Natural killer cell (primary cell): ENCODE measurements at regions not wholly inside any gene's neighbourhood (a gene's known extent, or its start where the extent isn't known, plus 50 kb on each side); places are given as distances from the start of the nearest gene placed in this dataset.
"Not testable (repeated sequence)": the region's sequence is repeated elsewhere in the genome, so short reads cannot be mapped to it uniquely, and the experiment has no call there.

ENCODE experiments used
- ATAC-seq, 3 donors: fragments of 150-1000 bp in 2 of 3; fragments of 200-7000 bp in 1 of 3; cut with Tn5 transposase; 1 replicate in 1 of 3; 2 replicates in 2 of 3; pipeline ENCODE4 v1.10.0; 2021; ENCODE audit warnings: mild to moderate bottlenecking in 2 of 3, moderate library complexity in 2 of 3
- DNase-seq, 2 donors: peaks; one replicate each; pipeline versions ENCODE4 v3.0.0 to v3.0.0-alpha.2; 2013 to 2021; ENCODE audit warnings: mixed read lengths in 1 of 2
- H3K27ac ChIP-seq: one replicate; pipeline ENCODE4 v1.5.1; 2013; ENCODE audit warnings: mild to moderate bottlenecking, low read length
- H3K27me3 ChIP-seq: one replicate; pipeline ENCODE4 v1.6.1; 2013; ENCODE audit warnings: low read length; ENCODE audit not compliant: control insufficient read depth, insufficient read depth
- H3K36me3 ChIP-seq: one replicate; pipeline ENCODE4 v1.6.1; 2013; ENCODE audit warnings: low read length; ENCODE audit not compliant: control insufficient read depth, insufficient read depth
- H3K4me1 ChIP-seq: one replicate; pipeline ENCODE4 v1.6.1; 2013; ENCODE audit warnings: low read length; ENCODE audit not compliant: control insufficient read depth, insufficient read depth
- H3K4me3 ChIP-seq: one replicate; pipeline ENCODE4 v1.5.1; 2013; ENCODE audit warnings: low read length
- H3K9me3 ChIP-seq: one replicate; pipeline ENCODE4 v1.6.1; 2013; ENCODE audit warnings: low read length; ENCODE audit not compliant: control insufficient read depth, insufficient read depth
- H3K27ac Mint-ChIP-seq, 2 donors: one replicate each; pipeline ENCODE4 v1.8.0; 2022; ENCODE audit warnings: mild to moderate bottlenecking in 2 of 2, mixed read lengths in 2 of 2, moderate library complexity in 1 of 2
- H3K27me3 Mint-ChIP-seq, 2 donors: one replicate each; pipeline ENCODE4 v1.8.0; 2022; ENCODE audit warnings: low read depth in 2 of 2, mixed read lengths in 2 of 2
- H3K36me3 Mint-ChIP-seq: one replicate; pipeline ENCODE4 v1.8.0; 2022; ENCODE audit warnings: mixed read lengths
- H3K4me1 Mint-ChIP-seq, 2 donors: one replicate each; pipeline ENCODE4 v1.8.0; 2022; ENCODE audit warnings: mixed read lengths in 2 of 2
- H3K4me3 Mint-ChIP-seq: one replicate; pipeline ENCODE4 v1.8.0; 2022; ENCODE audit warnings: mild to moderate bottlenecking, moderate library complexity, mixed read lengths
- H3K9me3 Mint-ChIP-seq, 2 donors: one replicate each; pipeline ENCODE4 v1.8.0; 2022; ENCODE audit warnings: mixed read lengths in 2 of 2
- CTCF ChIP-seq: fragments of 200-600 bp; IDR thresholded peaks from one replicate; pipeline ENCODE4 v1.8.0; 2022; ENCODE audit warnings: antibody characterized with exemption
- WGBS: methylation state at CpG from one replicate; pipeline ENCODE4 v1.1.7; 2013; ENCODE audit warnings: missing lambda C conversion rate; ENCODE audit not compliant: insufficient coverage; 5-methylcytosine and 5-hydroxymethylcytosine counted together
- intact Hi-C: fragments of 100-400 bp; cut with micrococcal nuclease; formaldehyde crosslinking; loops from one replicate; pipeline ENCODE4 v1.14.2; 2022

GRCh38 chr11:82521427-82521826 lies 212.2 kb downstream of the FAM181B start:
- H3K27ac ChIP-seq = no peak overlapping the region
- Mint-ChIP-seq H3K27me3 (no peaks in the 10 kb centered on the region), H3K4me3 (no peak overlapping the region), H3K9me3 (peaks cover 14 to 16% of the 10 kb centered on the region in 2 donors), H3K27ac (no peak overlapping the region), H3K36me3 (peaks cover 5% of the 10 kb centered on the region), H3K4me1 (no peaks in the 10 kb centered on the region)
- no peaks in the 10 kb centered on the region for H3K27me3 ChIP-seq
- WGBS = 0% methylated on average over 3 of the region's 3 CpGs
- no peaks in the 10 kb centered on the region for H3K36me3 ChIP-seq
- ATAC-seq (no peak), DNase-seq (no peak)
- H3K4me3 ChIP-seq = no peak overlapping the region
- no peaks in the 10 kb centered on the region for H3K9me3 ChIP-seq
- no peaks in the 10 kb centered on the region for H3K4me1 ChIP-seq
- intact Hi-C loops = no loop called here
- TF ChIP-seq CTCF = no peak

GRCh38 chr11:82507288-82507687 lies 226.4 kb downstream of the FAM181B start:
- ATAC-seq = no peak
- Mint-ChIP-seq H3K4me3 (no peak overlapping the region), H3K9me3 (peaks cover 4 to 7% of the 10 kb centered on the region in 2 donors), H3K27ac (no peak overlapping the region), H3K4me1 (no peaks in the 10 kb centered on the region), H3K36me3 (no peaks in the 10 kb centered on the region), H3K27me3 (no peaks in the 10 kb centered on the region)
- intact Hi-C loops = no loop called here
- no peak overlapping the region for H3K4me3 ChIP-seq
- H3K27ac ChIP-seq = no peak overlapping the region
- DNase-seq = no peak
- no peaks in the 10 kb centered on the region for H3K4me1 ChIP-seq
- no peaks in the 10 kb centered on the region for H3K36me3 ChIP-seq
- 67% methylated on average over 4 of the region's 6 CpGs for WGBS
- H3K9me3 ChIP-seq = peaks cover 3% of the 10 kb centered on the region
- no peak for TF ChIP-seq CTCF
- H3K27me3 ChIP-seq = no peaks in the 10 kb centered on the region

GRCh38 chr11:82505379-82505778 lies 228.3 kb downstream of the FAM181B start:
- WGBS = 39% methylated on average over 2 of the region's 3 CpGs
- H3K27me3 ChIP-seq = no peaks in the 10 kb centered on the region
- no peaks in the 10 kb centered on the region for H3K27me3 Mint-ChIP-seq
- DNase-seq = no peak
- no peaks in the 10 kb centered on the region for H3K36me3 Mint-ChIP-seq
- H3K9me3 ChIP-seq = peaks cover 3% of the 10 kb centered on the region
- no peaks in the 10 kb centered on the region for H3K36me3 ChIP-seq
- H3K4me3 ChIP-seq = no peak overlapping the region
- H3K4me1 Mint-ChIP-seq = no peaks in the 10 kb centered on the region
- H3K4me3 Mint-ChIP-seq = no peak overlapping the region
- no peaks in the 10 kb centered on the region for H3K4me1 ChIP-seq
- TF ChIP-seq CTCF = no peak
- peaks cover under 1 to 3% of the 10 kb centered on the region in 2 donors for H3K9me3 Mint-ChIP-seq
- intact Hi-C loops = no loop called here
- no peak overlapping the region for H3K27ac ChIP-seq
- H3K27ac Mint-ChIP-seq = no peak overlapping the region
- no peak for ATAC-seq

- H3K9me3 Mint-ChIP-seq, H3K4me3 Mint-ChIP-seq, DNase-seq, ATAC-seq, H3K27me3 Mint-ChIP-seq, H3K4me3 ChIP-seq, H3K4me1 ChIP-seq, H3K36me3 Mint-ChIP-seq, intact Hi-C loops, H3K27ac ChIP-seq, H3K4me1 Mint-ChIP-seq, H3K36me3 ChIP-seq, H3K27ac Mint-ChIP-seq, H3K27me3 ChIP-seq, H3K9me3 ChIP-seq: not testable (repeated sequence)
- 95% methylated on average over 26 of the region's 26 CpGs for WGBS
These were observed 232.5 kb downstream of the FAM181B start for GRCh38 chr11:82501174-82501573.
